HG03520 (cell line): ENCODE measurements at regions not wholly inside any gene's neighbourhood (a gene's known extent, or its start where the extent isn't known, plus 50 kb on each side); places are given as distances from the start of the nearest gene placed in this dataset.

Experiments
- ATAC-seq: cut with Tn5 transposase; IDR thresholded peaks from one replicate; pipeline ENCODE4 v1.9.1; 2021; ENCODE audit warnings: mild to moderate bottlenecking, moderate library complexity; ENCODE audit not compliant: unreplicated experiment

GRCh38 chr10:28781296-28781695, 104.0 kb downstream of the BAMBI start:
- ATAC-seq = no peak

- ATAC-seq = no peak
Measured at GRCh38 chr10:28783087-28783486, 105.8 kb downstream of the BAMBI start.

DNA sequence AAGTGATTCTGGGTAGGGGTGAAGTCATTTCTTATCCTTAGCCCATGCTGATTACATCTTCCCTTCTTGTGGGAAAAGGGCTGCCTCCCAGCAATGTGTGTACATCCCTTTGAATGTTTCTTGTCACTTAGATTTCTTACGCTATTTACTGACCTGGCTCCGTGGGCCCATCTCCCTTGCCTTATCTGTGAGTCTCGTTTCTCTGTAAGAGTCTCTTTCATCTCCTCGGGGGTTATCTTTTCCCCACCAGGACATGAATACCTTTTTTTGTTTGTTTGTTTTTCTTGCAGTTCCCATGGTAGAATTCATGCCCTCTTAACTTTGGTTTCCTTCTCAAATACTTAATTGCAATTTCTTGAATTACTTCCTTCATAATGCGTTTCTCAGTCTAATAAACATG, 107.7 kb downstream of the BAMBI start:
- no peak for ATAC-seq

DNA sequence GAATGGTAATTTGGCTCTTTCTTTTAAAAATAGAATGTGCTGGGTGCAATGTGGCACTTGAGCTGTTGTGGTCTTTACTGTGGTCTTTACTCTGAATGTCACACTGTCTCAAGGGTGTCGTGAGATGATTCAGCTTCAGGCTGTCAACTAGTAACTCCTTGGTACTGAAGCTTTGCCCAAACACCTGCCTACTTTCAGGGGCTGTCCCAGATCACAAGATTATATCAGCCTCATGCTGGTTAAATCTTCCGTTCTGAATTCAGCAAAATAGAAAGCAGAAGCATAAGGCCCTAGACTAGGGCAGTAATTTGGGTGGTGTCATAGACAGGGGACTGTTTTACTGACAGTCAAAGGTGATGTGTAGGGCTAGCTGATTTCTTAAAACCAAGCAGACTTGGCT, 110.9 kb downstream of the BAMBI start:
- ATAC-seq = peak; percentile 50

DNA sequence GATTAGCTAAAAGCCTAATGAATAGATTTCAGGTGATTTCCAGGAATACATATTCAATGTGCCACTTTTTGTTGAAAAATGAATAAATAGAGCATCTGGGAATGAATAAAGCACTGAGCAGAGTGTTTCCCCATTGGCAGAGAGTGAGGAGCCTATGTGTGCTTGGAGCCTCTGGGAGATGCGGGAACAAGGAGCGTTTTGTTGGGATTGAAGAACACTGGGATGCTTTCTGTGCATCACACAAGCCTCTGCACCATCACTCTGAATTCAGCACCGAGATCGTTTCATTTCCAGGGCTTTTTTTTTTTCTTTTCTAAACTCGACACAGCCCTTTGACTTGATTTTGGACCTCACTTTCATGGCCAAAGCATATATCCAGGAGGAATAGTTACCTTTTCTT, 111.4 kb downstream of the BAMBI start:
- ATAC-seq = no peak

DNA sequence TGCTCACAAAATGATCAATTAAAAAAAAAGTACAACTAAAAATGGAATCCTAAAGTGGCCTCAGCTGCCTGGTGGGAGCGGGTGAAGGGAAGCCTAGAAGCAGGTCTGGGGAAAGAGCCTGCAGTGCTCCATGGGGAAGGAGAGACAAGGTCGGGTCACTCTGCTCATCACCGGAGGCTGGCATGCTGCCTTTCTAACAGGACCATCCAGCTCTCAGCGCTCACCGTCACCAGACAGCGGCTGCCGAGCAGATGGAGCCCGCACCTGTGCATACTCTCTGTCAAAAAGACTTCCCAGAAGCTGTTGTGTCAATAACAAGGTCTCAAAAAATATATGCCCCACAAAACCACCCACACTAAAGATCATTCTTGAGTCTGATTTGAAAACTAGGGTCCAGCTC, 112.8 kb downstream of the BAMBI start:
- ATAC-seq = no peak

DNA sequence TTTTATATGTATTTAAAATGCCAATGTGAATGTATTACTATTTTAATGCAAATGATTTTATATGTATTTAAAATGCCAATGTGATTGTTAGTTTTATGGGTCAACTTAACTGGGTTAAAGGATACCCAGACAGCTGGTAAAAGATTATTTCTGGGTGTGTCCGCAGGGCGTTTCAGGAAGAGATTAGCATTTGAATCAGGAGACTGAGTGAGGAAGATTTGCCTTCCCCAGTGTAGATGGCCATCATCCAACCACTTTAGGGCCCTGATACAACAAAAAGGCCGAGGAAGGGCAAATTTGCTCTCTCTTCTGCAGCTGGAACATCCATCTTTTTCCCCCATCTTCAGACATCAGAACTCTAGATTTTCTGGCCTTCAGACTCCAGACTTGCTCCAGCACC, 116.2 kb downstream of the BAMBI start:
- no peak for ATAC-seq

- no peak for ATAC-seq
Measured at GRCh38 chr10:28794986-28795385, 117.7 kb downstream of the BAMBI start.

DNA sequence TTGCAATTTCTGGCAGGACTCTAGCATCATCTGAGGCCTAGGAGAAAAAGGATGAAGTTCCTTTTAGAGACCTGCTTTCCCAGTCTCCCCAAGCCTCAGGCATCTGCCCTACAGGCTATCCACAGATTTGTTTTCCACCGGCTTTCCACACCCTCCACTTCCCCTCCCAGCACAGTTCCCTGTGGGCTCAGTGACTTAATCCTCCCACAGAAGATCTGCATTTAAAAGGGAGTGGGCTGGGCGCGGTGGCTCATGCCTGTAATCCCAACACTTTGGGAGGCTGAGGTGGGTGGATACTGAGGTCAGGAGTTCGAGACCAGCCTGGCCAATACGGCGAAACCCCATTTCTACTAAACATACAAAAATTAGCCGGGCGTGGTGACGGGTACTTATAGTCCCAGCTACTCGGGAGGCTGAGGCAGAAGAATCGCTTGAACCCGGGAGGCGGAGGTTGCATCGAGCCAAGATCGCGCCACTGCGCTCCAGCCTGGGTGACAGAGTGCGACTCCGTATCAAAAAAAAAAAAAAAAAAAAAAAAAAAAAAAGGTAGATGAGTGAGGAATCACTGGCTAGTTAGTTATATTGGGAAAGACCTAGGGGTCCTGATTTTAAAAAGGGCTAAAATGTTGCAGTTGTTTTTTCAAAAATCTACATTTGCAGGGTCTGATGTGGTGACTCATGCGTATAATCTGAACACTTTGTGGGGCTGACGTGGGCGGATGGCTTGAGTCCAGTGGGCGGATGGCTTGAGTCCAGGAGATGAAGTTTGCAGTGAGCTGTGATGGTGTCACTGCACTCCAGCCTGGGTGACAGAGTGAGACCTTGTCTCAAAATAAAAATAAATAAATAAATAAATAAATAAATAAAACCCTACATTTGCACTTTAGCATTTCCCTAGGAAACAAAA, 119.5 kb downstream of the BAMBI start:
- no peak for ATAC-seq

DNA sequence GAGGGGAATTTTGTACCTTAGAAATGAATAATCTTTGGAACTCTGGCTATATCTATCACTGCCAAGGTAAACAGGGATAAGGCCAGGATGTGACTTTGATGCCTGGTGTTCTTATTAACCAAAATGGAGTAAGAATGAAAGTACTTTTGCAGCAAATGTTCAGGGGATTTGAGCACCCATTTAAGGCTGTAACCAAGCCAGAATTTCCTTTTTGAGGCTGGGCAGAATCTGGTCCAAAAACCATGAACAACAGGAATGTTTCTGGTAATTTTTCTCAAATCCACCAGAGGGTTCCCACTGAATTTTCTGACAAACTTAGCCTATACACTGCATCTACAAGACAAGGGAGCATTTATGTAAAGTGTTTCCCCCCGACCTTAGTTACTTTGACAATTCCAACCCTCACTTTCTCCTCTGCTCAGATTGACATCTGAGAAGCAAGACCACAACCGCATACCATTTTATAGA, 120.6 kb downstream of the BAMBI start:
- no peak for ATAC-seq

GRCh38 chr10:28798428-28798955, 121.2 kb downstream of the BAMBI start:
- no peak for ATAC-seq

DNA sequence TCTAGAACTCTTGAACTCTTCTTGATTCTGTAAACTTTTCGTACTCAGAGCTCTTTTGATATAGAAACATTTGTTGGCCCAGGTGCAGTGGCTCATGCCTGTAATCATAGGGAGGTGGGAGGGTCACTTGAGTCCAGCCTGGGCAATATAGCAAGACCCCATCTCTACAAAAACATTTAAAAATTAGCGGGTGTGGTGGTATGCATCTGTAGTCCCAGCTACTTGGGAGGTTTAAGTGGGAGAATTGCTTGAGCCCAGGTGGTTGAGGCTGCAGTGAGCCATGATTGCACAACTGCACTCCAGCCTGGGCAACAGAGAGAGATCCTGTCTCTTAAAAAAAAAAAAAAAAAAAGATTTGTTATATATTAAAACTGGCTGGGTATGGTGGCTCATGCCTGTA, 121.6 kb downstream of the BAMBI start:
- ATAC-seq = no peak

DNA sequence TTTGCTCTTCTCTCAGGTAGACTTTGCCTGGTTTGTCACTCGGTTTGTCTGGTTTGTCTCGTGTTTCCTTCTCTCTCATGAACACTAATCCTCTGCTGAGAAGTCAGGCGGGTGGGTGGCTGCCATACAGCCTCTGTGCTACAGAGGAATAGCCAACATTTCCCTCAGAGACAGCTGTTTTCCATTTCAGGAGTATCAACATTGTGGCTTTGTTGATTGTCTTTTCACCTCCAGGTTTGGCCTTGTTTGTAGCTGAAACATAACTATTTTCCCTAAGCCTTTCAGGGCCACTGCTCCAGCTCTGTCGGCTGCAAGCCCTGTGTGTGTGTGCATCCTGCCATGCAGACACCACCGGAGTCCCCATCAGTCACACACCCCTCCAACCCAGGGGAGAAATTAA, 122.8 kb downstream of the BAMBI start:
- no peak for ATAC-seq

- ATAC-seq = no peak
Measured at GRCh38 chr10:28801247-28801646, 123.9 kb downstream of the BAMBI start.

- no peak for ATAC-seq
Measured at GRCh38 chr10:28801869-28802268, 124.5 kb downstream of the BAMBI start.

GRCh38 chr10:28805390-28805789, 128.1 kb downstream of the BAMBI start:
- ATAC-seq = no peak

GRCh38 chr10:28806488-28806941, 129.2 kb downstream of the BAMBI start:
- ATAC-seq = no peak

GRCh38 chr10:28806951-28807759, 129.8 kb downstream of the BAMBI start:
- no peak for ATAC-seq

- ATAC-seq = no peak
Measured at GRCh38 chr10:28807760-28808613, 130.7 kb downstream of the BAMBI start.

- no peak for ATAC-seq
Measured at GRCh38 chr10:28808693-28809092, 131.4 kb downstream of the BAMBI start.
